Fibroblast of lung (primary cell): ENCODE measurements at regions not wholly inside any gene's neighbourhood (a gene's known extent, or its start where the extent isn't known, plus 50 kb on each side); places are given as distances from the start of the nearest gene placed in this dataset.

ENCODE experiments used
- DNase-seq, 2 donors: peaks; one replicate each; pipeline versions ENCODE4 v3.0.0 to v3.0.0-alpha.2; 2010; ENCODE audit warnings: low read depth in 2 of 2
- H2AFZ ChIP-seq: 2 replicates; pipeline ENCODE4 v1.5.1; 2012; ENCODE audit warnings: low read length, control low read depth, inconsistent platforms
- H3K27ac ChIP-seq: 2 replicates; pipeline ENCODE4 v1.5.1; 2011; ENCODE audit warnings: low read length, control low read depth; ENCODE audit not compliant: insufficient read depth
- H3K27me3 ChIP-seq: 2 replicates; pipeline ENCODE4 v1.5.1; 2011; ENCODE audit warnings: mild to moderate bottlenecking, low read length; ENCODE audit not compliant: control insufficient read depth, insufficient read depth
- H3K36me3 ChIP-seq: 2 replicates; pipeline ENCODE4 v1.5.1; 2011; ENCODE audit warnings: low read length; ENCODE audit not compliant: control insufficient read depth, insufficient read depth
- H3K4me1 ChIP-seq: 2 replicates; pipeline ENCODE4 v1.5.1; 2011; ENCODE audit warnings: low read length; ENCODE audit not compliant: control insufficient read depth, insufficient read depth; ENCODE audit errors: extremely low read depth
- H3K4me2 ChIP-seq: 2 replicates; pipeline ENCODE4 v1.5.1; 2011; ENCODE audit warnings: low read length, control low read depth; ENCODE audit not compliant: insufficient read depth; ENCODE audit errors: extremely low read depth
- H3K4me3 ChIP-seq, 4 experiments: fragments of 200-600 bp in 1 of 4; sonication (generic) in 1 of 4; replicated peaks in 1 of 4; 2 replicates each; pipeline ENCODE4 v1.5.1; 2011 to 2016; ENCODE audit warnings: low read length in 4 of 4, low read depth in 3 of 4, mild to moderate bottlenecking in 3 of 4, control low read depth in 2 of 4, inconsistent platforms in 1 of 4, mixed read lengths in 1 of 4; ENCODE audit not compliant: insufficient read depth in 1 of 4; ENCODE audit errors: control extremely low read depth in 1 of 4
- H3K79me2 ChIP-seq: 2 replicates; pipeline ENCODE4 v1.5.1; 2012; ENCODE audit warnings: mild to moderate bottlenecking, low read length, inconsistent platforms; ENCODE audit not compliant: control insufficient read depth, insufficient read depth
- H3K9ac ChIP-seq: 2 replicates; pipeline ENCODE4 v1.5.1; 2011; ENCODE audit warnings: mild to moderate bottlenecking, low read length, control low read depth; ENCODE audit not compliant: insufficient read depth
- H3K9me3 ChIP-seq: 2 replicates; pipeline ENCODE4 v1.5.1; 2012; ENCODE audit warnings: low read depth, low read length; ENCODE audit not compliant: control insufficient read depth, insufficient read depth
- H4K20me1 ChIP-seq: 2 replicates; pipeline ENCODE4 v1.5.1; 2011; ENCODE audit warnings: low read length; ENCODE audit not compliant: control insufficient read depth, insufficient read depth; ENCODE audit errors: extremely low read depth
- CTCF ChIP-seq, 2 donors: IDR thresholded peaks in 1 of 2; conservative IDR thresholded peaks in 1 of 2; 1 replicate in 1 of 2; 2 replicates in 1 of 2; pipeline ENCODE4 v1.5.1; 2011 to 2012; ENCODE audit warnings: low read length in 2 of 2, control low read depth in 1 of 2, inconsistent platforms in 1 of 2, low read depth in 1 of 2, mild to moderate bottlenecking in 1 of 2
- EZH2 ChIP-seq: IDR thresholded peaks from 2 replicates; pipeline ENCODE4 v1.5.1; 2012; ENCODE audit warnings: low read length, control low read depth, mild to moderate bottlenecking; ENCODE audit errors: missing control alignments

DNA sequence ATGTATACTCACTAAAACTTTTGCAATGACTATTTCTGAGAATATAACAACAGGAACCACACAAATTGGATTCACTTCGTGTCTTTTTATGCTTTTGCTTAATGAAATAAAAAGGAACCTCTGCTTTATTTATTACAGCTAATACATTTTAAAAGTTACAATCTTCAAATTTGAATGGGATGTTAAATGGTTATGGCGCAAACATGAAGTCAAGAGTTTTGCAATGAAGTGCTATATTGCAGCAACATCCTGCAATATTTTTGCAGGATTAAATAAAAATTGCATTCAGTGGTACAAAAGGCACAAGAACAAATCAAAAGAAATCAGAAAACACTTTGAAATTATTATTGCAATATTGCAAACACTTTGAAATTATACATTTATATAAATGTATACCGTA lies 1519.0 kb upstream of the MIR17HG start:
- H3K4me2 ChIP-seq, result no peak overlapping the region
- H3K9me3 ChIP-seq, result no peaks in the 10 kb centered on the region
- H2AFZ ChIP-seq, result no peak overlapping the region
- H3K4me3 ChIP-seq, result no peak overlapping the region
- no peaks in the 10 kb centered on the region for H3K4me1 ChIP-seq
- DNase-seq, result peak in 1 of 2 donors; percentile 50
- no peaks in the 10 kb centered on the region for H4K20me1 ChIP-seq
- no peaks in the 10 kb centered on the region for H3K27me3 ChIP-seq
- H3K36me3 ChIP-seq, result no peaks in the 10 kb centered on the region
- no peak for TF ChIP-seq EZH2
- TF ChIP-seq CTCF (conservative IDR thresholded peaks at IDR 0.05 in 1 of 2, IDR thresholded peaks at IDR 0.05 in 1 of 2; ENCODE audit: low read depth in 1 of 2, low read length in 2 of 2), result no peak
- H3K79me2 ChIP-seq, result no peaks in the 10 kb centered on the region
- no peak overlapping the region for H3K9ac ChIP-seq
- H3K27ac ChIP-seq, result no peak overlapping the region

- Histone ChIP-seq H3K36me3 (no peaks in the 10 kb centered on the region), H2AFZ (no peak overlapping the region), H3K4me1 (no peaks in the 10 kb centered on the region), H3K4me3 (no peak overlapping the region), H3K27me3 (no peaks in the 10 kb centered on the region), H3K27ac (no peak overlapping the region), H3K9ac (no peak overlapping the region), H3K9me3 (no peaks in the 10 kb centered on the region), H4K20me1 (no peaks in the 10 kb centered on the region), H3K79me2 (no peaks in the 10 kb centered on the region), H3K4me2 (no peak overlapping the region)
- no peak for DNase-seq
- TF ChIP-seq CTCF (conservative IDR thresholded peaks at IDR 0.05 in 1 of 2, IDR thresholded peaks at IDR 0.05 in 1 of 2; ENCODE audit: low read depth in 1 of 2, low read length in 2 of 2) (no peak), EZH2 (no peak)
Observed at GRCh38 chr13:89831157-89831556, 1516.3 kb upstream of the MIR17HG start.

DNA sequence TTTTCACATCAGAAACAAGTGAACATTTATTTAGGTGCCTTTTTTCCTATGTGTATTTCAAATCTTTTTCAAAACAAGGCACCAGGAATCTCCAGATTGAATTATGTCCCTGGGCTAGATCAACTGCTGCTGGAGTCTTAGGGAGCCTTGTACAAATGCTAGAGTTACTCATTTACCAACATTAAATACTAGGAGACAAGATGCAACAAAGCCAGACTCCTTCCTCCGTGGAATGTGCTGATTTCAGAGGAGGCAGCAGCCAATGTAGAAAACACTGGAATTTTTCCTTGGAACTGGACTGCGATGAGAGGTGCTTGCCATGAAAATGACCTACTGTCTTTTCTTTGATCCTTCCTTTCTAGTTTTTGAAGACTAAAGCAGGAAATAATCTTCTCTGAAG lies 1514.7 kb upstream of the MIR17HG start:
- DNase-seq, result no peak
- no peak overlapping the region for H3K4me3 ChIP-seq
- no peaks in the 10 kb centered on the region for H3K79me2 ChIP-seq
- no peaks in the 10 kb centered on the region for H3K4me1 ChIP-seq
- H3K9ac ChIP-seq, result no peak overlapping the region
- no peaks in the 10 kb centered on the region for H3K27me3 ChIP-seq
- no peak for TF ChIP-seq EZH2
- TF ChIP-seq CTCF (conservative IDR thresholded peaks at IDR 0.05 in 1 of 2, IDR thresholded peaks at IDR 0.05 in 1 of 2; ENCODE audit: low read depth in 1 of 2, low read length in 2 of 2), result no peak
- H3K36me3 ChIP-seq, result no peaks in the 10 kb centered on the region
- no peaks in the 10 kb centered on the region for H3K9me3 ChIP-seq
- no peak overlapping the region for H3K27ac ChIP-seq
- H3K4me2 ChIP-seq, result no peak overlapping the region
- H4K20me1 ChIP-seq, result no peaks in the 10 kb centered on the region
- no peak overlapping the region for H2AFZ ChIP-seq
